BJ (cell line): ENCODE measurements at regions not wholly inside any gene's neighbourhood (a gene's known extent, or its start where the extent isn't known, plus 50 kb on each side); places are given as distances from the start of the nearest gene placed in this dataset.

Experiments
- CTCF ChIA-PET: fragments of 350-600 bp; formaldehyde crosslinking; extraction: SDS; loops from one replicate; lab custom pipeline; 2021; ENCODE audit warnings: antibody characterized with exemption, inconsistent platforms; lab: Yijun Ruan, JAX
- POLR2A ChIA-PET: fragments of 300-600 bp; sonication (Branson Sonifier 250); formaldehyde crosslinking; extraction: SDS; loops from one replicate; lab custom pipeline; 2021; ENCODE audit warnings: antibody characterized with exemption; lab: Charles Lee
- DNase-seq: peaks from one replicate; pipeline ENCODE4 v3.0.0-alpha.2; 2011; ENCODE audit warnings: low read depth
- H3K27me3 ChIP-seq: 2 replicates; pipeline ENCODE4 v1.6.0; 2011; ENCODE audit warnings: low read length; ENCODE audit not compliant: control insufficient read depth, insufficient read depth
- H3K36me3 ChIP-seq: 2 replicates; pipeline ENCODE4 v1.5.1; 2011; ENCODE audit warnings: low read length; ENCODE audit not compliant: control insufficient read depth, insufficient read depth
- H3K4me3 ChIP-seq: 2 replicates; pipeline ENCODE4 v1.5.1; 2011; ENCODE audit warnings: low read depth, mild to moderate bottlenecking, control low read depth, low read length
- TF ChIP-seq, protein P1 (sequence below): IDR thresholded peaks from 2 replicates; pipeline ENCODE4 v1.5.1; 2011; ENCODE audit warnings: low read depth, mild to moderate bottlenecking, control low read depth, inconsistent platforms, low read length, moderate library complexity; ENCODE audit not compliant: insufficient read depth

DNA sequence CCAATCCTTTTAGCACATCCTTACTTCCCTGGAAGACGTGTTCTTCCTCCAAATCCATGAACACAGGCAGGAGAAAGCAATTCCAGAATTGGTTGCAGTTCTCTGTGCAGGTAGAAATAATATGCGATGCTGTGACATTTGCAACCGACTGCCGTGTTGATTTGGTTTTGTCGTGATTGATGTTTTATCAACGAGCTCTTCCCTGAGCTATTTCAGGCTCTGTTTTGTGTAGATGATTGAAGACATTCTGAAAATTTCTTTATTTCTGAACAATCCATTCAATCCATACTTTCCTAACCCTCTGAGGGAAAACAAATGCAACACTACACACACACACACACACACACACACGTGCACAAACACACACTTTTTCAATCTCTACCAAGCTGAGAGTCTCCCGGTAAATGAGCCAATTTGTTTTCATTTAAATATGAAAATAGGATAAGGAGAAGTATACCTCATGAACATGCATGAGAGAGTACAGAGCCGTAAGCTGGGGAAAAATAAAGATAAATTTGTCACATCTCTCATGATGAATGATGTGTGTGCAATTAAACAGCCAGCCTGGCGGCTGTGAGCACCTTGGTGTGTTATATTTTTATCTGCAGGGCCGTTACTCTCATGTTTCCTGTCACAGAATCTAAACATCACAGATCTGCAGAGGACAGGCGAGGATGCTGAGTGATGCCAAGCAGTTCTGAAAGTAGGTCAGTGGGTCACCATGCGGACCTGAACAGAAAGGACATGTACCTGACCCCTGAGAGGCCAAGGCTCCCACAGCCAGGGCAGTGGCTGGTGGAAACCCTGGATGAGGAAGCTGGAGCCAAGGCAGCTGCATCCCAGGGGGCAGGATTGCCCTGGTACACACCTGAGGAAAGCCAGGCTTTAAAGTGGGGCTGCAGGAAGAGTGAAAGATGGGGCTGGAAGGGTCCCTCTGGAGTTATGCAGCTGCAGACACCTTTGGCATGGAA lies 64.8 kb downstream of the PDCL3 start:
- H3K27me3 ChIP-seq, result peaks cover 24% of the 10 kb centered on the region
- POLR2A ChIA-PET, result no interaction called here

GRCh38 chr2:100628506-100628905 lies 65.7 kb downstream of the PDCL3 start:
- CTCF ChIA-PET, result interaction anchor here (0.6 to 1.9 kb wide), 4 partner anchors 16 to 560 kb away, joined by 3 to 7 read pairs (median 4); no protein-coding TSS in a partner anchor

More for the DNA sequence above, 64.8 kb downstream of the PDCL3 start:
- TF ChIP-seq, protein P1, sequence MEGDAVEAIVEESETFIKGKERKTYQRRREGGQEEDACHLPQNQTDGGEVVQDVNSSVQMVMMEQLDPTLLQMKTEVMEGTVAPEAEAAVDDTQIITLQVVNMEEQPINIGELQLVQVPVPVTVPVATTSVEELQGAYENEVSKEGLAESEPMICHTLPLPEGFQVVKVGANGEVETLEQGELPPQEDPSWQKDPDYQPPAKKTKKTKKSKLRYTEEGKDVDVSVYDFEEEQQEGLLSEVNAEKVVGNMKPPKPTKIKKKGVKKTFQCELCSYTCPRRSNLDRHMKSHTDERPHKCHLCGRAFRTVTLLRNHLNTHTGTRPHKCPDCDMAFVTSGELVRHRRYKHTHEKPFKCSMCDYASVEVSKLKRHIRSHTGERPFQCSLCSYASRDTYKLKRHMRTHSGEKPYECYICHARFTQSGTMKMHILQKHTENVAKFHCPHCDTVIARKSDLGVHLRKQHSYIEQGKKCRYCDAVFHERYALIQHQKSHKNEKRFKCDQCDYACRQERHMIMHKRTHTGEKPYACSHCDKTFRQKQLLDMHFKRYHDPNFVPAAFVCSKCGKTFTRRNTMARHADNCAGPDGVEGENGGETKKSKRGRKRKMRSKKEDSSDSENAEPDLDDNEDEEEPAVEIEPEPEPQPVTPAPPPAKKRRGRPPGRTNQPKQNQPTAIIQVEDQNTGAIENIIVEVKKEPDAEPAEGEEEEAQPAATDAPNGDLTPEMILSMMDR, result no peak
- H3K36me3 ChIP-seq, result no peaks in the 10 kb centered on the region
- DNase-seq, result no peak
- CTCF ChIA-PET, result interaction anchor here (0.6 to 1.9 kb wide), 4 partner anchors 15 to 561 kb away, joined by 3 to 7 read pairs (median 4); no protein-coding TSS in a partner anchor
- H3K4me3 ChIP-seq, result no peak overlapping the region

GRCh38 chr2:100629309-100629708 lies 66.5 kb downstream of the PDCL3 start:
- ChIA-PET POLR2A (no interaction called here), CTCF (no interaction called here)
- DNase-seq, result no peak
- Histone ChIP-seq H3K27me3 (peaks cover 24% of the 10 kb centered on the region), H3K36me3 (no peaks in the 10 kb centered on the region), H3K4me3 (no peak overlapping the region)
- TF ChIP-seq, protein P1, result no peak

More at GRCh38 chr2:100628506-100628905, 65.7 kb downstream of the PDCL3 start:
- TF ChIP-seq, protein P1, result no peak
- POLR2A ChIA-PET, result no interaction called here
- Histone ChIP-seq H3K4me3 (no peak overlapping the region), H3K36me3 (no peaks in the 10 kb centered on the region), H3K27me3 (peaks cover 24% of the 10 kb centered on the region)
- DNase-seq, result no peak

GRCh38 chr2:100630473-100630977 lies 67.7 kb downstream of the PDCL3 start:
- peaks cover 21% of the 10 kb centered on the region for H3K27me3 ChIP-seq
- no peak for DNase-seq
- H3K36me3 ChIP-seq, result no peaks in the 10 kb centered on the region
- ChIA-PET POLR2A (no interaction called here), CTCF (no interaction called here)
- TF ChIP-seq, protein P1, result no peak
- no peak overlapping the region for H3K4me3 ChIP-seq

DNA sequence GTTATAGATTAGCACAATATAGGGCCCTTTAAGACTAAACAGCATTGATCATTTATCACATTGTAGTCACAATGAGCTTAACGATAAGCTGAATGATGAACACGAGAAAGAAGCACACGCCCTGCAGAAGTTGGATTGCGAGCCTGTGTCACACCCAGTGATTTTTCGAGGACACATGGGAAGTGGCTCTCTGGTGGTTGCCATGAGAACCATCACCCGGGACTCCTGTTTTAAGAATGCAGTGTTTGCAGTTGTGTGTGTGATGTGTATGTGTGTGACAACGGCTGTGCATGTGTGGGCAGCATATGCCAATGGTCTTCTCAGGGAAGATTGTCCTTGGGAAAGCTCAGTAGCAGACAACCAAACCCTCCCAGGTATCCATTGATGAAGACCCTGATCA lies 69.2 kb downstream of the PDCL3 start:
- H3K4me3 ChIP-seq, result no peak overlapping the region
- TF ChIP-seq, protein P1, result no peak
- ChIA-PET POLR2A (no interaction called here), CTCF (interaction anchor here (1.2 kb wide), 1 partner anchor 25 kb away, joined by 4 read pairs; no protein-coding TSS in a partner anchor)
- H3K27me3 ChIP-seq, result peaks cover 15% of the 10 kb centered on the region
- H3K36me3 ChIP-seq, result no peaks in the 10 kb centered on the region
- no peak for DNase-seq
